ENCODE measurements at regions not wholly inside any gene's neighbourhood (a gene's known extent, or its start where the extent isn't known, plus 50 kb on each side); places are given as distances from the start of the nearest gene placed in this dataset.

- DNase-seq (ENCODE audit: low spot score), result no peak
Measured at GRCh38 chr5:133792655-133793054, 175.8 kb downstream of the C5orf15 start.

GRCh38 chr5:133792024-133792423 is 176.4 kb downstream of the C5orf15 start:
- no peaks in the 10 kb centered on the region for H3K9me3 ChIP-seq (ENCODE audit: low read length)
- BruUV-seq (replicated peaks), result no TSS peak
- TF ChIP-seq CTCF (conservative IDR thresholded peaks at IDR 0.05; ENCODE audit: low read length) (no peak), EZH2phosphoT487 (IDR thresholded peaks at IDR 0.05; ENCODE audit: borderline replicate concordance, low read depth, low read length) (no peak)

More at GRCh38 chr5:133792655-133793054, 175.8 kb downstream of the C5orf15 start:
- Histone ChIP-seq H3K9me2 (ENCODE audit: insufficient read depth, low read length) (no peaks in the 10 kb centered on the region), H3K4me3 (ENCODE audit: low read depth, low read length, poor library complexity, severe bottlenecking) (no peak overlapping the region), H2AFZ (ENCODE audit: low read length) (no peak overlapping the region), H3K79me2 (ENCODE audit: insufficient read depth, low read depth, low read length) (no peaks in the 10 kb centered on the region), H3K9me3 (ENCODE audit: low read length) (no peaks in the 10 kb centered on the region), H3K4me1 (ENCODE audit: insufficient read depth, low read length, poor library complexity, severe bottlenecking) (peaks cover 9% of the 10 kb centered on the region), H3K36me3 (ENCODE audit: insufficient read depth, low read length) (no peaks in the 10 kb centered on the region), H4K20me1 (ENCODE audit: insufficient read depth, low read length) (no peaks in the 10 kb centered on the region), H3K27ac (ENCODE audit: low read depth, low read length, poor library complexity, severe bottlenecking) (no peak overlapping the region), H3K4me2 (ENCODE audit: low read length) (no peak overlapping the region)
- ChIA-PET POLR2A (no interaction called here), CTCF (ENCODE audit: unreplicated experiment) (no interaction called here)
- TF ChIP-seq CTCF (conservative IDR thresholded peaks at IDR 0.05; ENCODE audit: low read length) (no peak), EZH2phosphoT487 (IDR thresholded peaks at IDR 0.05; ENCODE audit: borderline replicate concordance, low read depth, low read length) (no peak)
- intact Hi-C loops (cut with micrococcal nuclease; ENCODE audit: unreplicated experiment), result no loop called here
- no TSS peak for BruUV-seq (replicated peaks)

GRCh38 chr5:133790898-133791297 is 177.5 kb downstream of the C5orf15 start:
- BruUV-seq (replicated peaks), result no TSS peak
- DNase-seq (ENCODE audit: low spot score), result no peak
- H3K79me2 ChIP-seq (ENCODE audit: insufficient read depth, low read depth, low read length), result no peaks in the 10 kb centered on the region
- CTCF ChIA-PET (ENCODE audit: unreplicated experiment), result interaction anchor here (0.6 kb wide), 1 partner anchor 10 kb away, joined by 4 read pairs; no protein-coding TSS in a partner anchor
- H3K9me2 ChIP-seq (ENCODE audit: insufficient read depth, low read length), result no peaks in the 10 kb centered on the region
- POLR2A ChIA-PET, result interaction anchor here (0.6 to 0.9 kb wide), 2 partner anchors 9 to 353 kb away, joined by 3 to 4 read pairs; no protein-coding TSS in a partner anchor
- H3K4me1 ChIP-seq (ENCODE audit: insufficient read depth, low read length, poor library complexity, severe bottlenecking), result peaks cover 9% of the 10 kb centered on the region
- H3K27ac ChIP-seq (ENCODE audit: low read depth, low read length, poor library complexity, severe bottlenecking), result no peak overlapping the region
- no peak overlapping the region for H3K4me2 ChIP-seq (ENCODE audit: low read length)
- no peak overlapping the region for H3K4me3 ChIP-seq (ENCODE audit: low read depth, low read length, poor library complexity, severe bottlenecking)
- intact Hi-C loops (cut with micrococcal nuclease; ENCODE audit: unreplicated experiment), result no loop called here
- no peaks in the 10 kb centered on the region for H3K36me3 ChIP-seq (ENCODE audit: insufficient read depth, low read length)
- H4K20me1 ChIP-seq (ENCODE audit: insufficient read depth, low read length), result no peaks in the 10 kb centered on the region
- no peak overlapping the region for H2AFZ ChIP-seq (ENCODE audit: low read length)
- TF ChIP-seq CTCF (conservative IDR thresholded peaks at IDR 0.05; ENCODE audit: low read length) (no peak), EZH2phosphoT487 (IDR thresholded peaks at IDR 0.05; ENCODE audit: borderline replicate concordance, low read depth, low read length) (no peak)
- H3K9me3 ChIP-seq (ENCODE audit: low read length), result no peaks in the 10 kb centered on the region

More at GRCh38 chr5:133792024-133792423, 176.4 kb downstream of the C5orf15 start:
- no peak overlapping the region for H3K4me3 ChIP-seq (ENCODE audit: low read depth, low read length, poor library complexity, severe bottlenecking)
- H4K20me1 ChIP-seq (ENCODE audit: insufficient read depth, low read length), result no peaks in the 10 kb centered on the region
- H3K79me2 ChIP-seq (ENCODE audit: insufficient read depth, low read depth, low read length), result no peaks in the 10 kb centered on the region
- no peak overlapping the region for H3K4me2 ChIP-seq (ENCODE audit: low read length)
- intact Hi-C loops (cut with micrococcal nuclease; ENCODE audit: unreplicated experiment), result no loop called here
- no peak for DNase-seq (ENCODE audit: low spot score)
- ChIA-PET POLR2A (no interaction called here), CTCF (ENCODE audit: unreplicated experiment) (no interaction called here)
- H3K4me1 ChIP-seq (ENCODE audit: insufficient read depth, low read length, poor library complexity, severe bottlenecking), result peaks cover 9% of the 10 kb centered on the region
- H3K36me3 ChIP-seq (ENCODE audit: insufficient read depth, low read length), result no peaks in the 10 kb centered on the region
- H3K9me2 ChIP-seq (ENCODE audit: insufficient read depth, low read length), result no peaks in the 10 kb centered on the region
- no peak overlapping the region for H2AFZ ChIP-seq (ENCODE audit: low read length)
- no peak overlapping the region for H3K27ac ChIP-seq (ENCODE audit: low read depth, low read length, poor library complexity, severe bottlenecking)

Data from OCI-LY7 (cell line).